GM23248 (cell line): ENCODE measurements at regions not wholly inside any gene's neighbourhood (a gene's known extent, or its start where the extent isn't known, plus 50 kb on each side); places are given as distances from the start of the nearest gene placed in this dataset.

Experiments used
- EZH2 ChIP-seq: fragments of 200-600 bp; sonication (generic); IDR thresholded peaks from 2 replicates; pipeline ENCODE4 v1.6.1; 2018; ENCODE audit warnings: antibody characterized with exemption, mild to moderate bottlenecking; ENCODE audit not compliant: insufficient read depth, poor library complexity, severe bottlenecking
- EZH2phosphoT487 ChIP-seq: fragments of 200-600 bp; sonication (generic); IDR thresholded peaks from 2 replicates; pipeline ENCODE4 v1.6.1; 2018; ENCODE audit warnings: antibody characterized with exemption, moderate library complexity, mild to moderate bottlenecking, low read depth; ENCODE audit not compliant: insufficient read depth

- no peak for TF ChIP-seq EZH2
- no peak for TF ChIP-seq EZH2phosphoT487
These were observed 272.5 kb upstream of the PRICKLE1 start for GRCh38 chr12:42862055-42862454.
